GM18858 (cell line): ENCODE measurements at regions not wholly inside any gene's neighbourhood (a gene's known extent, or its start where the extent isn't known, plus 50 kb on each side); places are given as distances from the start of the nearest gene placed in this dataset.
"Not testable (repeated sequence)": the region's sequence is repeated elsewhere in the genome, so short reads cannot be mapped to it uniquely, and the experiment has no call there.

ENCODE experiments used
- ATAC-seq: cut with Tn5 transposase; IDR thresholded peaks from one replicate; pipeline ENCODE4 v1.9.1; 2021; ENCODE audit not compliant: unreplicated experiment

DNA sequence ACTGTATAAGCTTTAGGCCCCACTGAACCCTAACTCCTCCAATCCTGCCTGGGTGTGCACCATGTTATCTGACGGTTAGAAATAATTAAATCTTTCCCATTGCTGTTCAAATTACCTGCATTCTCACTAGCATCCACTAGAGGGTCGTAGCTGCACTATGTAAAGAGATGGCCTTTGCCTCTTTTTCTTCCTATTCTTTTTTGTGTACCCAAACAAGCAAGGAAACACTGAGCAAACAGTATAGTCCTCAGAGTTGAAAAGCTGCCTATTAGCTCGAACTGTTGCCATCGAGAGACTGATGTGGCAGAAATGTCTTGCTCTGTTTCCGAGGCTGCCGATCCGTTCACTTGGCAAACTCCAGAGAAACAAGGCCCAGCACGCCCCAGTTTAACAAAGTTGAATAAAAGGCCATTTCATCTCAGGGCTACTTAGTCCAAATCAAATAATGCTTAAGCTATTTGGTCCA is 163.8 kb upstream of the TRPM3 start:
- ATAC-seq, result peak; percentile 90

DNA sequence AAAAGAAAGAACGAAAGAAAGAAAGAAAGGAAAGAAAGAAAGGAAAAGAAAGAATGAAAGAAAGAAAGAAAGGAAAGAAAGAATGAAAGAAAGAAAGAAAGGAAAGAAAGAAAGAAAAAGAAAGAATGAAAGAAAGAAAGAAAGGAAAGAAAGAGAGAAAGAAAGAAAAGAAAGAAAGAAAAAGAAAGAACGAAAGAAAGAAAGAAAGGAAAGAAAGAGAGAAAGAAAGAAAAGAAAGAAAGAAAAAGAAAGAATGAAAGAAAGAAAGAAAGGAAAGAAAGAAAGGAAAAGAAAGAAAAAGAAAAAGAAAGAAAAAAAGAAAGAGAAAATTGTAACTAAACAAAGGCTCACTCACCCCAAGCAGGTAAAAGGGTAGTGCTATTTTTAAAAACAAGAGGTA is 160.7 kb upstream of the TRPM3 start:
- ATAC-seq, result not testable (repeated sequence)

- ATAC-seq, result no peak
These were observed 157.8 kb upstream of the TRPM3 start for GRCh38 chr9:71279151-71279739.

- ATAC-seq, result no peak
These were observed 152.2 kb upstream of the TRPM3 start for GRCh38 chr9:71273613-71274012.

- no peak for ATAC-seq
These were observed 150.2 kb upstream of the TRPM3 start for GRCh38 chr9:71271602-71272001.

DNA sequence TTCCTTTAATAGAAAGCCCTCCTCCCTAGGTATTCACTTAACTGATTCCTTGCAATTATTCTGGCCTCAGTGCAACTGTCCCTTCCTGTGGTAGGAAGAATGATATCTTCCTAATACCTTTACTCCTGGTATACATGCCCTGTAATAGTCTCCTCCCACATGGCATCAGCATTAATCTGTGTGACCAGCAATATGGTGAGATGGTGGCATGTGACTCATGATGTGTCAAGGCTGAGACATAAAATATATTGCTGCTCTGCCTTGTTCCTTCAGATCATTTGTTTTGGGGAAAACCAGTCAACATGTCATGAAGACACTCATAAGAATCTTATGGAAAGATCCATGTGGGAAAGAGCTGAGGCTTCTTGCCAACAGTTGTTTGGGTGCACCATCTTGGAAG is 149.1 kb upstream of the TRPM3 start:
- no peak for ATAC-seq

DNA sequence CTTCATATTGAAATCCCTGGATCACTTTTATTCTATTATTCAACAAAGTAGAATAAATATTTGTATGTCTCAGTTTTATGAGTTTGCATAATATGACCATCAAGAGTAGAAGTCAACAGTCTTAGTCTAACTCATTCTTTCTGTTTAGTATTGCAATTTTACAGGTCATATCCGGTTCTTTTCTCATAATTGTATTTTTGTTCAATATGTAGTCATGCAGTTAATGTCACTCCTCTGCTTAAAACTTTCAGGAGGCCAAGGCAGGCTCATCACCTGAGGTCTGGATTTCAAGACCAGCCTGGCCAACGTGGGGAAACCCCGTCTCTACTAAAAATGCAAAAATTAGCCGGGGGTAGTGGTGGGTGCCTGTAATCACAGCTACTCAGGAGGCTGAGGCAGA is 148.4 kb upstream of the TRPM3 start:
- ATAC-seq, result no peak

DNA sequence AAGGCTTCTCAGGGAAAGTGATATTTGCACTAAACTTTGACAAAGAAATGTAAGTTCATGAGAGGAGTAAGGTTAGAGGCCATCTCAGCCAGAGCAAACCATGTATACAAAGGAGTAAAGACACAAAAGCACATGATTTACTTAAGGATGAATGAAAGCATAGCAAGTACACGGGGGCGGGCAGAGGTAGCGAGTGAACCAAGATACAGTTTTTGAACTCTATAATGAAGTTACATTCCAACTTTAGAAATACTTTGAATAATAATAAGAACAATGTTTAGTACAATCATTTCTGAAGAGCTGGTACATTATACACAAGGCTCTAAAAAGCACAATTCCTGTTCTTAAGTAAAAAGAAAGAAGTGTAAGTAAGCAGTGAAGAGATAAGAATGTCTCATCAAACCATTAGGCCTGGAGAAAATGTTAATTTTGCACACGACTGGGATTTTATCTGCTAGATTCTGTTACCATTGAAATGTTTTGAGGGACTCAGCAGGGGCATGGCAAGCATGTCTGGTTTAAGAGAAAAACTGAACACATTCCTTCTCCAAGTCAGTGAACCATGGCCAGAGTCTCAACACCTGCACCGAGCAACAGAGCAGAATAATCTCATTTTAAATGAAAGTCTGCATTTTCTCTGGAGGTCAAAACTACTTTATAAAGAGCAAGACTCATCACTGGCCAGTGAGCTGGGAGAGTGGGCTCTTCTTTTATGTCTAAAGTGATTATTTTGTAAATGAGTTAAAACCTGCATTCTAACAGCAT is 147.6 kb upstream of the TRPM3 start:
- ATAC-seq, result no peak

DNA sequence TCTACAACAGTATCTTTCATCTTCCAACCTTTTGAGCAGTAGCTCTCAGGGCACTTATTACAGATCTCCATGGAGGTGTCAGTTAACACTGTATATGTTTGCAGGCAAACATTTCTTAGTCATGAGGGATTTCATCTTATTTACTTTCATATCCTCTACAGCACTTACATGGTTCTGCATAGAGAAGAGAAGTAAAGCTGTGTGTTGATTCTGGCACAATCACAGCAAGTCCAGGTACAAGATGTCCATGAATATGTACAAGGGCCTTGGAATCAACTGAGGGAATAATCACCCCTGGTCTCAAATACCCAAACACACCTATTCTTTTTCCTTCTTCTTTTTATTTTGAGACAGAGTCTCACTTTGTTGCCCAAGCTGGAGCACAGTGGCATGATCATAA is 142.0 kb upstream of the TRPM3 start:
- no peak for ATAC-seq

GRCh38 chr9:71260419-71260818 is 139.0 kb upstream of the TRPM3 start:
- not testable (repeated sequence) for ATAC-seq

DNA sequence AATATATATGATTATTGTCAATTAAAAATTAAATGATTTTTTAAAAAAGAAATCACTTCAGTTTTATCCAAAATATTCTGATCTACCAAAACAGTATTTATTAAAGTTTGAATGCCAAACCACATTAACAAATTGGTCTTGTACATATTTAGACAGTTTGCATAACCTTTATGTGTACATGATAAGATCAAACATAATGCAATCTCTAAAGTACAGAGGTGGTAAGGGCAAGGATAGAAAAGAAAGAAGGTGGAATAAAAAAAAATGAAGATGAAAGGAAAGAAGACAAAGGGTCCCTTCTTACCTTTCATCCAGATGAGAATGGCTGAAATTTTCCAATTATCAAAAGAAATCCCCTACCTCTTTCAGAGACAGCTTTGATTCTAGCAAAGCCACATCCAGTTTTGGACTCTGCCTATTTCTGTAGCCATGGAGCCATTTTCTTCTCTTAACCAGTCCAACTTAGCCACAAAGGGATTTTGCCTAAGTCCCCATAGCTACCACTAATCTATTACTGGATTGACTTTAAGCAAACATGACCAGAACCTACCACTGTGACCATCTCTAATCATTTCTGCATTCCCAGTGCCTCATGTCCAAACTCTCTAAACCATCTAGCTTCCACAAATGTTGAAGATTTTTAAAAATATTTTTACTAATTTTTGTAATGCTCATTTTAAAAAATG is 133.3 kb upstream of the TRPM3 start:
- no peak for ATAC-seq

DNA sequence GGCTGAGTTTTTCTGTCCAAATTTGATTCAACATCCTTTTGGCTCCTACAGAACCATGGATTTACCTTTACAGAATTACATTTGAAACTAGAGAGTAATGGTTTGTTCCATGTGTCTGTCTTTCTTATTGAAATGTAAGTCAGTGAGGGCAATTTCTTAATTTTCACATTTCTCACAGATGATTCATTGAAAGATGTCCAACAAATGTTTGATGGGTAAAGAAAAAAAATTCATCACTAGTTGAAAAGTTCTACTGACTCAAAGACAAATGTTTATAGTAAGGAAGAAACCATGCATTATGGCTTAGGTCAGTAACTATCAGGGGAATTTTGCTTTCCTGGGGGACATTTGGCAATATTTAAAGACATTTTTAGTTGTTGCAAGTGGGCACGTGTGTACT is 131.6 kb upstream of the TRPM3 start:
- no peak for ATAC-seq

DNA sequence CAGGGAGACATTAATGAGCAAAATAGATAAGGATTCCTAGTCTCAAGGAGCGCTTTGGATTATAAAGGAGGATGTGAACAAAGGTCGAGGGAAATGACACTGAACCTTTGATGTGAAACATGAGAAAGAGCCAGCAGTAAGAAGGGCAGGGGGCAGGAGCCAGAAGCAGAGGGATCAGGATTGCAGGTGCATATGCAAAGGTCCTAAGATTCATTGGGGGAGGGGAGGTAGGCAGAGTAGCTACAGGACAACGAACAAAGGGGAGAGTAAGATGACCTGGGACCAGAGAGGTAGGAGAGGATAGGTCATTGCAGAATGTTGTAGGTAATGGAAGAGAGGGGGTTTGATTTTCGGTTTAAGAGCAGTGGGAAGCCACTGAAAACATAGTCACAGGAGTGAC is 129.2 kb upstream of the TRPM3 start:
- ATAC-seq, result no peak

- peak; percentile 93 for ATAC-seq
These were observed 128.4 kb upstream of the TRPM3 start for GRCh38 chr9:71249729-71250317.

DNA sequence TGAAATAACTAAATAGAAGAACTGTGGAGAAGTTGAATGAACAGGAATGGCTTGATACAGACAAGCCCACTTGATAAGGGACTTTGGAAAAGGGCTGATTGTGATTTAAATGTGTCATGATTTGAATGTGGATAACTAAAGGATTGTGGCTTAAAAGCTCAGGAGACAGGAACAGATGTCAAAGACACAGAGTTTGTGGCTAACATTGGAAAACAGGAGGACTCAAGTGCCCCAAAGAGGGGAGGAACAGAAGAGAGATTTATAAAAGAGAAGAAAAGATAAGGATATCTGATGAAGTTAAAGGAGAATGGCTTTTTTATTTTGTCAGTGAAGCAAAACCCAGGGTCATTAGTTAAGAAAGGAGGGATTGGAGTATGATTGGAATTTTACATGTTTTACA is 124.2 kb upstream of the TRPM3 start:
- ATAC-seq, result no peak

DNA sequence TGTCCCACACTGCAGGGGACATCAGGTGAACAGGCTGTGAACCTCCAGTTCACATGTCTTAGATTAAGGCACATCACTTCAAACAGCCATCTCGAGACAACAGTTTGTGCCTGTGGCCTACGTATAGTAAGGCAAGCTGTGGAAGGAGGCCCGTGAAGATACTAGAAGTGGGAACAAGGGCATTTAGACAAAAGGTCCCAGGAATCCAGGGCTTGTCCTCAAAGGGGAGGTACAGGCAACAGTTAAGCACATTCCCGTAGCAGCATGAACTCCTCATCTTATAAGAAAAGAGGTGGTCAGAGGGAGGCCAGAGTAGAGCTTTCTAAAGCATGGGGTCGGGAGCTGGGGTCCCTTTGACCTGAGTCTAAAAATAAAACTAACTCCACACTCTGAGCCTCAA is 122.5 kb upstream of the TRPM3 start:
- no peak for ATAC-seq

DNA sequence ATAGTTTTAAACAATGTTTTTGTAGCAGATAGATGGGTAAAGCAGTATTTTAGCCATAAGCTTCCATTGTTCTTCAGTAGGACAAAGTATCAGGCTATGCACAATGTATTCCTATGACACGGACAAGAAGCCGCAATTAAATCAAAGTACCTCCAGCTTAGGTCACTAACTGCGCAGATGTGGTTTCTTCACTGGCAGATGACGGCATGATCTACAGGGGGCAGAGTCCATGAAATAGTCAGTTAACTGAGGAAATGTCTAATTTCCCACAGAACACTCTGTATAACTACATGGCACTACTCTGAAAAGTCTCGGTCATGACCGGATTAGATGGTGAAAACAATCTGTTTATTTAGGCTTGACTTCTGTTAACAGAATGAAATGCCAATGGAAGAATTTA is 120.7 kb upstream of the TRPM3 start:
- ATAC-seq, result no peak

DNA sequence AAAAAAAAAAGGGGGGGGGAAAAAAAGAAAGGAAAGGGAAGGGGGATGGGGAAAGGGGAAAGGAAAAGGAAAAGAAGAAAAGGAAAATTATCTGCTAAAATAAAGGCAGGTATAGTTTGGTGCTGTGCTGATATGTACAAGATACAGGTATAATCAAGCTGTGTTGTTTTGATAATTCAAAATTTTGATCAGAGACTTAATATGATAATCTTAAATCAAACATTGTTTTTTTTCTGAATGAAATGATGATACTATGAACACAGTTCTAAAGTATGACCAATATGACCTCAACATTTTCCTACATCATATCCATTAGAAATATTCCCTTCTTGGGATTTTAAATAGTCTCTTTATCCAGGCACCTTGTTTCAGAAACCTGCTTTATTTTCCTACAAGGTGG is 115.6 kb upstream of the TRPM3 start:
- ATAC-seq, result no peak

- ATAC-seq, result no peak
These were observed 112.2 kb upstream of the TRPM3 start for GRCh38 chr9:71233646-71234045.

- ATAC-seq, result no peak
These were observed 102.6 kb upstream of the TRPM3 start for GRCh38 chr9:71223953-71224538.

DNA sequence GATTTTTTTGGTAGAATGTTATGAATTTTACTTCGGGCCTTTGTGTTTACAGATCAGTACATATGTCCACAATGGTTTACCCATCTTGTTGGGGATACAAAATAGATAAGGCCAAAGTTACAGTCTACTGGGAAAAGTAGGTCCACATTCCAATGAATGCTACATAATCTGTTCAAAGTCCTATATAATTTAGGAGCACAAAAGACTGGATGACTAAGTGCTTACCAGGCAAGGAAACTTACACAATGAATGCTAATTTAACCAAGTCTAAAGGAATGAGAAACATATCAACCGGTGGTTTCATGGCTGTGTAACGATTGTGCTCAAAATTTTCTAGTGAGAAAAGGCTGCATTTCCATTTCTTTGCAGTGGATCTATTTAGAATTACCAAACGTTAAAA is 97.4 kb upstream of the TRPM3 start:
- no peak for ATAC-seq
